Limb (tissue), 2 donors: ENCODE measurements at regions not wholly inside any gene's neighbourhood (a gene's known extent, or its start where the extent isn't known, plus 50 kb on each side); places are given as distances from the start of the nearest gene placed in this dataset.
"Not testable (repeated sequence)": the region's sequence is repeated elsewhere in the genome, so short reads cannot be mapped to it uniquely, and the experiment has no call there.

Experiments
- DNase-seq, 2 donors: peaks; one replicate each; pipeline ENCODE4 v3.0.0-alpha.2; 2016; ENCODE audit errors: extremely low spot score in 2 of 2

- no peak for DNase-seq
Observed at GRCh38 chr16:79836144-79836543, 235.6 kb upstream of the MAF start.

DNA sequence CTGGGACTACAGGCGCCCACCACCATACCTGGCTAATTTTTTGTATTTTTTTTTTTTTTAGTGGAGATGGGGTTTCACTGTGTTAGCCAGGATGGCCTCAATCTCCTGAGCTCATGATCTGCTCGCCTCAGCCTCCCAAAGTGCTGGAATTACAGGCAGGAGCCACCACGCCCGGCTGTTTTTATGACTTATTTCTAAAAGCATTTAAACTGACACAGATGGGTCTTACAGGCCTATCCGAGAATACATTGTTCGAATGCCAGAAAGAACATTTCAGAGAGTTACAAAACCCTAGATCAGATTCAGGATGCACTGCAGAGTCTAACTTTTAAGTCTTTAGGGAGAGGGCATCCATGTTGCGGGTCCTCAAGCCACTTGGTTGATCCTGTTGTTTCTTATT, 234.7 kb upstream of the MAF start:
- DNase-seq: no peak

- DNase-seq: no peak
Observed at GRCh38 chr16:79834720-79835119, 234.2 kb upstream of the MAF start.

GRCh38 chr16:79834003-79834402, 233.5 kb upstream of the MAF start:
- DNase-seq: not testable (repeated sequence)

DNA sequence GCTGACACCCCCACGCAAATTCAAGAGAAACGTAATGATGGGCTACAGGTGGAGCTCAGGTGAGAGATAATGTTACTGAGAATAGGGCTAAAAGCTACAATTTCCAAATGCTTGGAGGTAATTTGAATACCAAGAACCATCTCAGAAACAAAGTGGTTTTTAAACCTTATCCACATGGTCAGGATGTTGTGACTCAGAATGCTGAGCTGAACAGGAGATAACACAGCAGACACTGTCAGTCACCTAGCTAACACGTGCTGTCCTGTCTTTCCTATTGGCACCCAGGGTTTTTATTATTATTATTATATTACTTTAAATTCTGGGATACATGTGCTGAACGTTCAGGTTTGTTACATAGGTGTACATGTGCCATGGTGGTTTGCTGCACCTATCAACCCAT, 233.0 kb upstream of the MAF start:
- no peak for DNase-seq

DNA sequence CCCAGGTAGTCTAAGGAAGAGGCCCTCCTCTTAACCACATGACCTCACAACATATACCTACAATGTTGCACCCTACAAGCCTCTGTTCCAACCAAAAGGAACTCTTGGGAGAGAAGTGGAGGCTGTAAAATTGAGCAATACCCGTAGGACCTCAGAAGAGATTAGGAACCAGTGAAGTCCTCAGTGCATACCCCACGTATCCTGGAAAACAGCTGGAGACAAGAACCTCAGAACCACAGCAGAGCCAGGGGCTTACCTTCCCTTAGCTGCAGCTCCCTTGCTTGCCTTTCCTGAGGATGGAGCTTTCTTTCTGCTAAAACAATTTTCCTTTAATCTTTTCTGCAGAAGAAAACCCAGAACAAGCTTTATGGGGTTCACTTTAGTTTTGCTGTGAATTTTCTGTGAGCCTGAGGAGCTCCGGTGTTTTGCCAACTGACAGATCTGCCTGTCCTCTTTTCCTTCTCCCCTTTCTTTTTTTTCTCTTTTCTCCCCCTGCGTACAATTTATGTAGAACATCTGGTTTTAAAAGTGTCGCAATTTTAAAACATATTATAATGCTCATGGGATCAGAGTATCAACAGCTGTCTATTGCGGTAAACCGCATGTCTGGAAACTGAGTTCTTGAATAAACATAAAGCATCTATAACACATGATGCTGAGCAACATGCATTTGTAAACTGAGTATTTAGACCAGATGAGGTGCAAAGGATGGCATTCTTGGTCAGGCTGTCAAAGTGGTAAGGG, 226.4 kb upstream of the MAF start:
- no peak for DNase-seq

GRCh38 chr16:79825002-79825401, 224.5 kb upstream of the MAF start:
- DNase-seq: no peak

DNA sequence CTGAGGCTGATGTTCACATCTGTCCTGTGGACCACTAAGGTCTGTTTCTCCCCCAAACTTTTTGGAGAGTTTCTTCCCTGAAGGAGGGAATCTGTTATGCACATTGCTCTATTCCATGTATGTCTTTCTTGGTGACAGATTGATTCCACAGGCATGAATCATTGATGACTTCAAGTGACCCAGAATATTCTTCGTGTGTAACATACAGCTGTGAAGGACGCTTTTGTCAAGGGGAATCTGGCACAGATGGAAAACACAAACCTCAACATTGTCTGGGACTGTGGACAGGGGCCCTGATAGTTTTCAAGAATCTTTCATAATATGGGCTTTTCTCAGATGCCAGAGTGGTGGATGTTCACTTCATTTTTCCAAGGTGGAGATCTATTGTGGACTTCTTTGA, 223.1 kb upstream of the MAF start:
- DNase-seq: no peak

DNA sequence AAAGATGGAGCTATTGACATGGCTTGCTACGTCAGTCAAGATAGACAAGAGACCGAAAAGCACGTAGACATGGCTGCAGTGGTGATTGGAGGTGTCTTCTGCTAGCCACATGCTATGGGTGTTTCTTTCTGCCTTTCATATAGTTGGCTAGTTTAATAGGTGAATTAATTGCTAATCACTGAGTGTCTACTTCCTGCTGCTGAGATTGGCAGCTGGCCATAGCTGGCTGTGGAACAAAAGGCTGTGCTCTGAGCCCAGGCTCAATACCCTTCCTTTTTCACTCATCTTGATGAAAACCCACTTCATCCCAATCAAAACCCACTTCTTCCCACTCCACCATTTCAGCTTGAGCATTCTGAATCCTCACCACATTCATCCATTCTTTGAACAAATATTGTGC, 221.4 kb upstream of the MAF start:
- no peak for DNase-seq

- DNase-seq: no peak
Observed at GRCh38 chr16:79816081-79816497, 215.6 kb upstream of the MAF start.

DNA sequence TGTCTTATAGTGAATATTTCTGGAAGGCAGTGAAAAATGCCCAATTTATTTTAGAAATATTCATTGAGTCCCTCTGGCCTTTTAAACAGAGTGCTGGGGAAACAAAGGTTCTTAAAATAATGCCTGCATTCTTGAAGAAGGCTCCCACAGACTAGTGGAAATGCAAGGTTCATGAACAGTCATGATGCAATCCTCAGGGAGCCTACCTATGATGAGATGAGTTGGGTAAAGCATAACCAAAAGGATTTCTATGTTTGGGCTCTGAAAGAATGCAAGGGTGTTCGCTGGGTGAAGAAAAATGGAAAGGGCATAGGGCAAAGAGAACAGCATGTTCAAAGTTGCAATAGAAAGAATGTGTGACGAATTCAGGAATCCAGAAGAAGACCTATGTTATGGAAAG, 214.5 kb upstream of the MAF start:
- no peak for DNase-seq

- DNase-seq: no peak
Observed at GRCh38 chr16:79814124-79814523, 213.6 kb upstream of the MAF start.

DNA sequence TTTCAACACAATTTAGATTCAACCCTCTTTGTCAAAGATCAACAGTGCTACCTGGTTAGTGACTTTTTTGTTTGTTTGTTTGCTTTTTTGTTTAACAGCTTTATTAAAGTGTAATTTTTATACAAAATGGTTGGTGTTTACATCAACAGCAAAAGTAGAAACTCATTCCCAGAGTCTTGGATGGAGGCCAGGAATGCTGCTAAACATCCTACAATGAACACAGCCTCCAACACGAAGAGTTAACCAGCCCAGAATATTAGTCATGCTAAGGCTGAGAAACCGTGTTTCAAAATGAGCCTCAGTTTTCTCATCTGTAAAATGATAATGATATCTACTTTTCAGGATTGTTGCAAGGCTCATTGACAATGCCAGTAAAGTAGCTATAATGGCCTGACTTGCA, 211.0 kb upstream of the MAF start:
- no peak for DNase-seq

DNA sequence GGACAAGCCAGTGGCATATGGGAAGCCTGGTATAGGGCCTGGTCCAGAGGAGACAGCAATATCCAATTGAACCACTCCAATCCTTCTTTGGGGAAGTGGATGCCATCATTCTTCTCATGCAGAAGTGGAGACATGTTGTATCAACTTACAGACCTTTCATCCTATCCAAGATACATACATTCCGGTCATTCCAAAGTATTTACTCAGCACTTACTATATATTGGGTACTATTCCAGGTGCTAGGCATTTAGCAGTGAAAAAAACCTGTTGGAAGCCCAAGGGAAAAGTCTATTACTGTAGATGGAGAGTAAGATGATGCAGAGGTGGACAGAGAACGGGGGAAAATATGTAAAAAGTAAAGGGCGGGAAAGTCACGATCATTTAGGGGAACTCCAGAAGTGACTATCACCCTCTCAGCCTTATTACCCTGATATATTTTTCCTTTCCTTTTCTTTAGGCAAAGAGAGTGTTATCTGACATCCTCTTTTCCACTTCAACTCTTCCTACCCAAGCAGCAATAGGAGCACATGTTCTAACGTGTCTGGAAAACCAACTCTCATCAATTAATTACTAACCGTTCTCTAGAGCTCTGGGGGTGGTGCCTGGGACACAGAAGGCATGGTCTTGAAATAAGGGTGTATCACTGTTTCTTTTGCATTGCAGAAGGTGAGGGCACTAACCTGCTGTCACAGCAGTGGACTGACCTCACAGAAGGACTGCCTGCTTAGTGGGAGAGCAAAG, 210.1 kb upstream of the MAF start:
- DNase-seq: no peak

- DNase-seq: no peak
Observed at GRCh38 chr16:79809376-79809775, 208.8 kb upstream of the MAF start.

GRCh38 chr16:79808731-79809130, 208.2 kb upstream of the MAF start:
- no peak for DNase-seq

- no peak for DNase-seq
Observed at GRCh38 chr16:79806757-79807156, 206.2 kb upstream of the MAF start.

- no peak for DNase-seq
Observed at GRCh38 chr16:79805621-79806020, 205.1 kb upstream of the MAF start.

DNA sequence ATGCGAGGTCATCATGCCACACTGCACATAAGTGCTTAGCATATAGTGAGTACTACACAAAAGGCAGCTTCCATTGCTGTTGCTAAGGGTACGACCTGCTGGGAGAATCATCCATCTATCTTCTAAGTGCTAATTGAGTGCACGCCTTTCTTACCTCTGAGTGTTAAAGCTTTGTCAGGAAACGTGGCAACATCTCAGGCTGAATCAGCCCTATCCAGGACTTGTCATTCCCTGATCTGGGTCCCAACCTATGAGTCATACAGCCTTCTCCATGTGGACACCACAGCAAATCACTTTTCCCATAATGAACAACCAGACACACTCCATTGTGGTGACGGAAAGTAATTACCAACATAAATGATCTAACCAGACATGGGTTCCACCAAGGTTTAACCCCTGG, 201.1 kb upstream of the MAF start:
- DNase-seq: no peak

- DNase-seq: no peak
Observed at GRCh38 chr16:79800016-79800608, 199.6 kb upstream of the MAF start.

GRCh38 chr16:79798416-79799053, 198.0 kb upstream of the MAF start:
- DNase-seq: no peak

DNA sequence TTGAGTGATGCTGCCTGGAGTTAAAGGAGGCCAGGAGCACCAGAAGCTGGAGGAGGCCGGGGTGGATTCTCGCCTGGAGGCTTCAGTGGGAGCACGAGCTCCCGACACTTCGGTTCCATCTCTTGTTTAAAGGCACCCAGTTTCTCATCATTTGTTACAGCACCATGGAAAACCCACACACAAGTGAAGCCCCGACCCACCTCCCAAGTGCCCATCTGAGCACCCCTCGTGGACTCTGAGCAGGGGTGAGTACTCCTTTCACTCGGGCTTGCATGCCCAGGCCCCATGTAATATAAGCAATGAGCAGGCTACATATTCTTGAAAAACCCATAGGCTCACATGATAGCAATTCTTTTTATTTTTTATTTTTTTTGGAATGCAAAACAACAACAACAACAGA, 196.9 kb upstream of the MAF start:
- no peak for DNase-seq
